Choroid plexus epithelial cell (primary cell): ENCODE measurements at regions not wholly inside any gene's neighbourhood (a gene's known extent, or its start where the extent isn't known, plus 50 kb on each side); places are given as distances from the start of the nearest gene placed in this dataset.
A peak's percentile ranks its signal among the peaks of the same experiment; 100 is the strongest.

ENCODE experiments used
- DNase-seq: peaks from one replicate; pipeline ENCODE4 v3.0.0-alpha.2; 2010; ENCODE audit warnings: low read depth
- H3K4me3 ChIP-seq: 2 replicates; pipeline ENCODE4 v1.5.1; 2011; ENCODE audit warnings: low read depth, mild to moderate bottlenecking, control low read depth, low read length, moderate library complexity
- CTCF ChIP-seq: conservative IDR thresholded peaks from 2 replicates; pipeline ENCODE4 v1.5.1; 2011; ENCODE audit warnings: low read depth, mild to moderate bottlenecking, control low read depth, inconsistent platforms, low read length, moderate library complexity

GRCh38 chr1:13960375-13960987 is 260.5 kb downstream of the PRDM2 start:
- TF ChIP-seq CTCF = peak; percentile 98
- no peak overlapping the region for H3K4me3 ChIP-seq
- DNase-seq = peak; percentile 70

- no peak for TF ChIP-seq CTCF
- DNase-seq = no peak
- no peak overlapping the region for H3K4me3 ChIP-seq
Observed at GRCh38 chr1:13964768-13965167, 264.8 kb downstream of the PRDM2 start.

- DNase-seq = peak; percentile 85
- peak; percentile 84 for TF ChIP-seq CTCF
- no peak overlapping the region for H3K4me3 ChIP-seq
Observed at GRCh38 chr1:13965770-13966398, 265.9 kb downstream of the PRDM2 start.

GRCh38 chr1:13967707-13968106 is 267.7 kb downstream of the PRDM2 start:
- DNase-seq = no peak
- no peak for TF ChIP-seq CTCF
- H3K4me3 ChIP-seq = no peak overlapping the region

- no peak overlapping the region for H3K4me3 ChIP-seq
- no peak for DNase-seq
- TF ChIP-seq CTCF = no peak
Observed at GRCh38 chr1:13968361-13968760, 268.4 kb downstream of the PRDM2 start.

GRCh38 chr1:13970631-13971247 is 270.8 kb downstream of the PRDM2 start:
- no peak for TF ChIP-seq CTCF
- DNase-seq = no peak
- no peak overlapping the region for H3K4me3 ChIP-seq
